Lung (tissue), 11 donors: ENCODE measurements at regions not wholly inside any gene's neighbourhood (a gene's known extent, or its start where the extent isn't known, plus 50 kb on each side); places are given as distances from the start of the nearest gene placed in this dataset.

Experiments used
- ATAC-seq: fragments of 200-7000 bp; cut with Tn5 transposase; one replicate; pipeline ENCODE4 v1.9.1; 2020; ENCODE audit warnings: moderate number of reproducible peaks; ENCODE audit not compliant: insufficient read depth, low FRiP score
- DNase-seq, 3 donors: peaks; one replicate each; pipeline ENCODE4 v3.0.0-alpha.2; 2013 to 2017
- H3K27ac ChIP-seq, 2 donors: one replicate each; pipeline ENCODE4 v1.5.1; 2013; ENCODE audit warnings: mild to moderate bottlenecking in 2 of 2, moderate library complexity in 2 of 2, control low read depth in 1 of 2, inconsistent platforms in 1 of 2, low read depth in 1 of 2, low read length in 1 of 2
- H3K27me3 ChIP-seq, 3 donors: one replicate each; pipeline ENCODE4 v1.5.1; 2013; ENCODE audit warnings: low read length in 2 of 3; ENCODE audit not compliant: control insufficient read depth in 3 of 3, insufficient read depth in 3 of 3
- H3K36me3 ChIP-seq, 4 donors: one replicate each; pipeline ENCODE4 v1.5.1; 2013; ENCODE audit warnings: low read length in 4 of 4, mild to moderate bottlenecking in 1 of 4, moderate library complexity in 1 of 4; ENCODE audit not compliant: control insufficient read depth in 4 of 4, insufficient read depth in 4 of 4
- H3K4me1 ChIP-seq, 5 donors: one replicate each; pipeline ENCODE4 v1.5.1; 2013; ENCODE audit warnings: low read length in 5 of 5, mild to moderate bottlenecking in 2 of 5, moderate library complexity in 1 of 5; ENCODE audit not compliant: control insufficient read depth in 5 of 5, insufficient read depth in 5 of 5
- H3K4me3 ChIP-seq: one replicate; pipeline ENCODE4 v1.5.1; 2013; ENCODE audit warnings: mild to moderate bottlenecking, control low read depth, moderate library complexity
- H3K9ac ChIP-seq, 2 donors: one replicate each; pipeline ENCODE4 v1.5.1; 2013; ENCODE audit warnings: low read length in 2 of 2, control low read depth in 1 of 2; ENCODE audit not compliant: insufficient read depth in 1 of 2
- H3K9me3 ChIP-seq, 4 donors: one replicate each; pipeline ENCODE4 v1.5.1; 2013; ENCODE audit warnings: low read length in 3 of 4, mild to moderate bottlenecking in 1 of 4, moderate library complexity in 1 of 4; ENCODE audit not compliant: control insufficient read depth in 4 of 4, insufficient read depth in 3 of 4
- CTCF ChIP-seq: IDR thresholded peaks from 2 replicates; pipeline ENCODE4 v1.5.1; 2012; ENCODE audit warnings: mild to moderate bottlenecking; ENCODE audit errors: control extremely low read depth, extremely low read depth
- WGBS, 2 donors: extraction: QIAGEN DNeasy Blood & Tissue Kit; methylation state at CpG; one replicate each; pipeline ENCODE4 v1.1.7; 2013; 5-methylcytosine and 5-hydroxymethylcytosine counted together
- donor health status: control.
- donor health status: control.
- donor health status: Bipolar disorder and iron deficiency.
- donor health status: healthy.
- donor health status: DM: yes; HTN: yes; CAD: no.

GRCh38 chr18:40382197-40382596, 1572.8 kb upstream of the PIK3C3 start:
- ATAC-seq (no peak), DNase-seq (no peak)
- Histone ChIP-seq H3K27me3 (no peaks in the 10 kb centered on the region), H3K9ac (no peak overlapping the region), H3K4me3 (no peak overlapping the region), H3K36me3 (no peaks in the 10 kb centered on the region), H3K9me3 (no peaks in the 10 kb centered on the region), H3K27ac (no peak overlapping the region), H3K4me1 (peaks cover 0 to 3% (median 0%) of the 10 kb centered on the region in 5 donors)
- no peak for TF ChIP-seq CTCF
- 81 to 82% methylated on average over 2 of the region's 2 CpGs for WGBS, 2 donors

- no peak overlapping the region for H3K4me3 ChIP-seq
- H3K9me3 ChIP-seq = no peaks in the 10 kb centered on the region
- no peaks in the 10 kb centered on the region for H3K36me3 ChIP-seq
- no peak for TF ChIP-seq CTCF
- H3K9ac ChIP-seq = no peak overlapping the region
- no peaks in the 10 kb centered on the region for H3K27me3 ChIP-seq
- peaks cover 0 to 13% (median 0%) of the 10 kb centered on the region in 5 donors for H3K4me1 ChIP-seq
- DNase-seq (no peak), ATAC-seq (no peak)
- 77 to 84% methylated on average over 6 of the region's 6 CpGs for WGBS, 2 donors
- no peak overlapping the region for H3K27ac ChIP-seq
Observed at GRCh38 chr18:40380686-40381439, 1574.2 kb upstream of the PIK3C3 start.

GRCh38 chr18:40375837-40376236, 1579.2 kb upstream of the PIK3C3 start:
- Histone ChIP-seq H3K9ac (no peak overlapping the region), H3K4me1 (peaks cover 0 to 22% (median 0%) of the 10 kb centered on the region in 5 donors), H3K4me3 (no peak overlapping the region), H3K27me3 (no peaks in the 10 kb centered on the region), H3K27ac (no peak overlapping the region), H3K36me3 (no peaks in the 10 kb centered on the region), H3K9me3 (no peaks in the 10 kb centered on the region)
- DNase-seq = peak; percentile 13 to 86 (median 81)
- TF ChIP-seq CTCF = no peak
- WGBS, 2 donors = 28 to 35% methylated on average over 1 of the region's 1 CpG
- no peak for ATAC-seq
